Stimulated activated CD8-positive, alpha-beta memory T cell treated with anti-CD3 and anti-CD28 coated beads, Interleukin-4, amount 100 ng/mL, for 48 hours (primary cell): ENCODE measurements at regions not wholly inside any gene's neighbourhood (a gene's known extent, or its start where the extent isn't known, plus 50 kb on each side); places are given as distances from the start of the nearest gene placed in this dataset.
"Not testable (repeated sequence)": the region's sequence is repeated elsewhere in the genome, so short reads cannot be mapped to it uniquely, and the experiment has no call there.

Source experiments
- DNase-seq: peaks from one replicate; pipeline ENCODE4 v3.0.0-alpha.2; 2020

DNA sequence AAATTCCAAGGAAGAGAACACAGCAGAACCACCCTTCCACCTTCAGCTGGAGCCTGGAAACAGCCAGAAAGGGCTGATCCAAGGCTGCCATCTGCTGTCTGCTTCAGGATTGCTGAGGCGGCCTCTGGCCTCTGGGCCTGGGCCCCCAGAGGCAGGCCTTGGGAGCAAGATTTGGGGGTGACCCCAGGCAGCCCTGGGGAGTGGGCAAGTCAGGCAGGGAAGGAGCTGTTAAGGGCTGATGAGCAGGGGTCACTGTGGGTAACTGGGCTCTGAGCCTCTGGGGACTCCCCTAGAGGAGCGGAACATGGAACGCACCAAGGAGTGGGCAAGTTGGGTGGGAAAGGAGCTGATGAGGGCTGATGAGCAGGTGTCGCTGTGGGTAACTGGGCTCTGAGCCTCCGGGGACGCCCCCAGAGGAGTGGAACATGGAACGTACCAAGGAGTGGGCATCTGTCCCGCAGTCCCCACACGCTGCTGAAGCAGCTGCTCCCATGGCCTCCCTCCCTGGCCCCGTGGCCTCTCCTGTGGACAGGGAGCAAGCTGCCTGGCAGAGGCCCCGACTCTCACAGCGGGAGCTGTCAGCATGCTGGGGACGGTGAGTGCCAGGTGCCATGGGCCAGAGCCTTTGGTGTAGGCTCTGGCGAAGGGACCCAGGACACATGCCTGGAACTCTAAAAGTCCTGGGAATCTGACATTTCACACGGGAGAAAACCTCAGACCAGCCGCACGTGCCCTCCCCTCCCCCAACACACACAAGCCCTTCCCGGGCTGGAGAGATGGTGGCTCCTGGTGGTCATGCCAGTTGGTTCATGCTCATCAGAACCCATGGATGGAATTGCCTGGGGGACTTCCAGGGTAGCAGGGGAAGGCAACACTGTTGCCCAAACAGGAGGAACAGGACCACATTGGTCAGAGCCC lies 148.8 kb downstream of the NPIPB11 start:
- not testable (repeated sequence) for DNase-seq

DNA sequence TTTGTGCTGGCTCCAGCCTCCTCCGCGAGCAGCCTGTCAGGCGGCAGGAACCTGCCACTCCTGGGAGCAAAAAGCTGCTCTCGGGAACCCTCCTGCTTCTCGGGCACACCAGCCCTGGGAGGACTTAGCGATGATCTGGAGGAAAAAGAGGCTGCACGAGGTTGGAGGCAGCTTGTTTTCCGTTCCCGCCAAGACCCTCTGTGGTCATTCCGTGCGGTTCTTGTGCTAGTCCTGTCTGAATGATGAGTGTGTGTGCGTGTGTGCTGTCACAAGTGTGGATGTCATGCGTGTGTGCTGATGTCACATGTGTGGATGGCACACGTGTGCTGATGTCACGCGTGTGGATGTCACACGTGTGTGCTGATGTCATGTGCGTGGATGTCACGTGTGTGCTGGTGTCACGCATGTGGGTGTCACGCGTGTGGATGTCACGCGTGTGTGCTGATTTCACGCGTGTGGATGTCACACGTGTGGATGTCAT lies 150.0 kb downstream of the NPIPB11 start:
- DNase-seq = no peak

DNA sequence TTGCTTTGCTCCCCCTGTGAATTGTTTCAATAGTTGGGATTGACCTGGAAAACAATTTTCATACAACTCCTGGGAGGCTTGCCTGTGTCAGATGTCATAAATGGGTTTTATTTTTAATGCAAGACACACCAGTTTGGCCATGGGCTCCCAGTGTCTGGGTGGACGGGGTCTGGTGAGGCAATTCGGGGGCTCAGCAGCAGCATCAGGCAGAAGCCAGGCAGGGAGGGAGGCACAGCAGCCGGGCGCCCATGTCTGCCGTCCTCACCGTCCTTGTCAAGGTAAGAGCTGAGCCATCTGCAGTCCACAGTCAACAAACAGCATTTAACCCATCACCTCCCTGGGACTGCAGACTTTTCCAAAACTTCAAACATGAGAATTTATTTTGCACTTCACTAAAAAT lies 150.6 kb downstream of the NPIPB11 start:
- DNase-seq = not testable (repeated sequence)

DNA sequence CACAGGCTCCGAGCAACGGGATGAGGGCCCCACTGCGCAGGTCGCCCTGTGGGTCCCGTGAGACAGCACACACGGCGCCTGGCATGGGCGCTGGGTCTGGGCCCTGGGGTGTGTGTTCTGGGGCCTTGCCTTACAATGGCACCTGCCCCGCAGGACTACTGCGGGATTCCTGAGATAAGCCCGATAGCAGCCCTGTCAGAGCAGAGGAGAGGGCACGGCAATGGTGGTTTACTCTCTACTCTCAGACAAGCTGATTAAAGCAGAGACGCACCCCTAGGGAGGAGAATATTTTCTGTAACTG lies 151.1 kb downstream of the NPIPB11 start:
- DNase-seq = not testable (repeated sequence)

DNA sequence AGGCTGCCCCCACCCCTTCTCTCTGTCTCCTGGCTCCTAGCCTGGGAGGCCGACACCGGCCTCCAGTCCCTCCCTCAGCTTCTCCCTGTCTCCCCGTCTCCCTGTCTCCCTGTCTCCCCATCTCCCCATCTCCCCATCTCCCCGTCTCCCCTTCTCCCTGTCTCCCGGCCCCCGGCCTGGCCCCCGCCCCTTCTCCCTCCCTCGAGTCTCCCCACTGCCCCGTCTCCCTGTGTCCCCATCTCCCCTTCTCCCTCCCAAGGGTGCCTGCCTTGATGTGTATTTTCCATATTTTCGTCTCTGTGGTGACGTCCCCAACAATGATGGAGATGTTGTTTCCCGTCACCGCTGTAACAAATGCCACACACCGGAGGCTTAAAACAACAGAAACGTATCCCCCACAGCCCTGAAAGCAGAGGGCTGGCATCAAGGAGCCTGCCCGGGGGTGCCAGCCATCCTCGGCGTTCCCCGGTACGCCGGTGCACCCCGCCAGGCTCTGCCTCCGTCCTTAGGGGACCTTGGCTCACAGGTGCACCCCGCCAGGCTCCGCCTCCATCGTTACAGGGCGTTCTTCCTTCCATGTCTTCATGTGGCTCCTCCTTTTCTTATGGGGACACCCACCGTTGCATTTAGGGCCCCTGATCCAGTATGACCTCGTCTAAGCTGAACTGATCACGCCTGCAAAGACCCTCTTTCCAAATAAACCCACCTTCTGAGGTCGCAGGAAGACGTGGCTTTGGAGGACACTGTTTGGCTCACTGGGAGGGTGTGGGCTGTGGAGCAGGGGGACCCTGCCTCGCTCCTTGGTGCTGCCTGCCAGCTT lies 151.6 kb downstream of the NPIPB11 start:
- no peak for DNase-seq

DNA sequence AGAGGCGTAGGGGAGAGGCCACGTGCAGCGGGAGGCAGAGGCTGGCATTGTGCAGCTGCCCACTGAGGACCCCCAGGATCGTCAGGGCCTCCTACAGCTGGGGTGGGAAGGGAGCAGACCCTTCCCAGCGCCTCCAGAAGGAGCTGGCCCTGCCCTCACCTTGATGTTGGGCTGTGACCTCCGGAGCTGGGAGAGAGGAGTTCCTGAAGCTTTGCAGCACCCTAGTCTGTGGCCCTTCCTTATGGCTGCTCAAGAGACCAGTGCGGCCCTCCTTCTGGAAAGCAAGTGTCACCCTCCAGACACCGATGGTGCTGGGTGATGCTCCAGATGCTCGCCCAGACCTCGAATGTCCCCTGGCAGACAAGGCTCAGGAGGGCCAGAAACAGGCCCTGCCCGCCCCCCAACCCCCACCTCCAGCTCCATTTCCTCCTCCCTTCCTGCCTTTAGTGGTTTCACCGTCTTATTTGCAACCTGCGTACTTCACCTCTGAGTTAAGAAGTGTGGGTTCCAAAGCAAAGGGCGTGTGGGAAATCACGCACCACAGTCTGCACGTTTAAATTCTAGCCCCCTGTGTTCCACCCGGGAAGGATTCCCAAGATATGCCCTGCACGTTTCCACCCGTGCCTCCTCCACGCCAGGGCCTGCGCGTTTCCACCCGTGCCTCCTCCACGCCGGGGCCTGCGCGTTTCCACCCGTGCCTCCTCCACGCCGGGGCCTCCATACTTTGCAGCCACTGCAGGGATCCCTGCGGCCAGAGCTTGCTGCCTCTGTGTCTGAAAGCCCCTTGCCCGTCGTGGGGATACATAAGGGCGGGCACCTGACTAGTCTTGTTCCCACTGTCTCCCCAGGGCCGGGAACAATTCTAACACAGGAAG lies 152.6 kb downstream of the NPIPB11 start:
- DNase-seq = not testable (repeated sequence)

DNA sequence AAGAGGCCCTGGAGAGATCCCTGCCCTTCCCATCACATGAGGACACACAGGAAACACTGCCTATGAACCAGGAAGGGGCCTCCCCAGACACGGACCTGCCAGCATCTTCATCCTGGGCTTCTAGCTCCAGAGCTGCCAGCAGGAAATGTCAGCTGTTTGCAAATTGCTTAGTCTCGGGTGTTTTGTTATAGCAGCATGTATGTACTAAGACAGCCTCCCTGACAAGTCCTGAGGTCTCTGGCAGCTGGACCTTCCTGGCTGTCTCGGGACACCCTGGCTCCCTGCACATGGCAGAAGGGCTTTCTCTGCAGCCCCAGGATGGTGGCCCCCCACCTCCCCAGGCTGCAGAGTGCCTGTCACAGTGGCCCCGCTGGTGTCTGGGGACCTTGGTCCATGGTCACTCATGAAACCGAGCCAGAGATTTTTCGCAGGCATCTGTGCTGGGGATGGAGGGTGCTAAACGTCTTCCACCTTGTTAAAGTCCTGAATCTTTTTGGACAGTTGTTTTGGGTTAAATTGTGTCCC lies 153.4 kb downstream of the NPIPB11 start:
- not testable (repeated sequence) for DNase-seq

DNA sequence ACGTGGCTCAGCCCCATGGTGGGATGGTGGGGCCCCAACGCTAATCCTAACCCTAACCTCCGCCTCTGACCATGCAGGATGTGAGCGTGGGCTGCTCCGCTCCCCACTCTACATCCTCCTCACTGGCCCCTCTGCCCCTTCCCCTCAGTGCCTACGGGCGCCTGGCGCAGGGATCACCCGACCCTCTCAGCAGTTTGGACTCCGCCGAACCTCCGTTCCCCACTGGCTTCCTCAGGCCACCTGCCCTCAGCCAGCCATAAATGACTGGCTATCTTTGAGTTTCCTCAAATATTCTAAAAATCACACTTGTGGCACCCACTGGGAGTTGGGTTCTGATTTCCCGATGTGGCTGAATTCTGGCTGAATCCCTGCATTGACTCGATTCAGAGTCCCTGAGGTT lies 154.2 kb downstream of the NPIPB11 start:
- DNase-seq = not testable (repeated sequence)

DNA sequence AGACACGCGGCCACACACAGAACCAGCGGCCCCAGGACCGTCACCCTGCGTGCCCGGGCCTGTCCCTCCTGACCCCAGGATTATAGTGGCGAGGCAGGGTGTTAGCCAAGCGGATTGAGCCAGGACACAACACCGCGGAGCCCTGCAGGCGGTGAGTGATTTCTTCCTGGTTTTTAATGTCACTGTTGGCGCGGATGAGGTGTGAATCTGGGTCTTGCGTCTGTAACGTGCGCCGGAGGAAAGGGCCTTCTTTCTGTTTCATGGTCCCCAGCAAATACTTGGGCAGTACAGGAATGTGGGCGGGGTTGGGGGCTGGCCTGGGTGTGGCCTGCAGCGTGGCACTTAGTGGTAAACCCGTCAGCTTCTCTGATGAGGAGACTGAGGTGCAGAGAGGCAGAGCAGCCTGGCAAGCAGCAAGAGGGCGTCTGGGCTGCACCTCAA lies 154.9 kb downstream of the NPIPB11 start:
- not testable (repeated sequence) for DNase-seq

DNA sequence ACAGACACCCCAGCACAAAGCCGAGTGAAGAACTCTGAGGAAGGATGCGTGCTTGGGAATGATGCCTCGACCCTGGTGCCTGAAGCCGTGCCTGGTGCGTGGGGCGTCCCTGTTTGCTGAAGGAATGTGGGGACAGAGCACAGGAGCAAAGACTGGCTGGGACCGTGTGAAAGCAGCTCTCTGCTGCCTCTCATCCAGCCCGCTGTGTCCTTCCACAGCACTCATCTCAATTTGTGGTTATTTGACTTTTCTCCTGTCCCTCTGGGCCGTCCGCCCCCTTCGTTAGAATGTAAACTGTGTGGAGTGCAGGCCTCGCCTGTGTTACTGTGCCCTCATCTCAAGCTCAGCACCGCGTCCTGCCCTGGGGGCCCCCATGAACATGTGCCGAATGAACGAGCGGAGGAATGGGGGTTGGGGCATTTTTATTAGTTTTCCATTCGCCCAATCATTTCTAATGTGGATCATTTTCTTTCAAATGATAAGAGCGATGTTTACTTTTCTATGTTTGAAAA lies 155.5 kb downstream of the NPIPB11 start:
- not testable (repeated sequence) for DNase-seq

DNA sequence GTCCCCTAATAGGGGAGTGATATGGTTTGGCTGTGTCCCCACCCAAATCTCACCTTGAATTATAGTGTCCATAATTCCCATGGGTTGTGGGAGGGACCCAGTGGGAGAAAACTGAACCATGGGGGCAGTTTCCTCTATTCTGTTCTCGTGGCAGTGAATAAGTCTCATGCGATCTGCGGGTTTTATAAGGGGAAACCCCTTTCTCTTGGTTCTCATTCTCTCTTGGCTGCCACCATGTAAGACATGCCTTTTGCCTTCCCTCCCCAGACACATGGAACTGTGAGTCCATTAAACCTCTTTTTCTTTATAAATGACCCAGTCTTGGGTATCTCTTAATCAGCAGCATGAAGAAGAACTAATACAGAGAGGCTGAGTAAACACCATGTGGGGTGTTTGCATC lies 156.0 kb downstream of the NPIPB11 start:
- not testable (repeated sequence) for DNase-seq

DNA sequence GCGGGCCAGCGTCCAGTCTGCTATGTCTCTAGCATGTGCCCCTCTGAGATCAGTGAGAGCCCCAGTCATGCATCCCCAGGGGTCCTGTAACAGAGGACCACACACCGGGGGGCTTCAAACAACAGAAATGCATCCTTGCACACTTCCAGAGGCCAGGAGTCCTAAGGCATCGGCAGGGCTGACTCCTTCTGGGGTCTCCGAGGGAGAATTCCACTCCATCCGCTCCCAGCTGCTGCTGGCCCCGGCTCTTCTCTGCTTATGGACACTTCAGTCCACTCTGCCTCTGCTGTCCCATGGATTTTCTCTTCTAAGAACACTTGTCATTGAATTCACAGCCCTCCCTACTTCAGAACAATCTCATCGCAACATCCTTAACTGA lies 157.6 kb downstream of the NPIPB11 start:
- not testable (repeated sequence) for DNase-seq

DNA sequence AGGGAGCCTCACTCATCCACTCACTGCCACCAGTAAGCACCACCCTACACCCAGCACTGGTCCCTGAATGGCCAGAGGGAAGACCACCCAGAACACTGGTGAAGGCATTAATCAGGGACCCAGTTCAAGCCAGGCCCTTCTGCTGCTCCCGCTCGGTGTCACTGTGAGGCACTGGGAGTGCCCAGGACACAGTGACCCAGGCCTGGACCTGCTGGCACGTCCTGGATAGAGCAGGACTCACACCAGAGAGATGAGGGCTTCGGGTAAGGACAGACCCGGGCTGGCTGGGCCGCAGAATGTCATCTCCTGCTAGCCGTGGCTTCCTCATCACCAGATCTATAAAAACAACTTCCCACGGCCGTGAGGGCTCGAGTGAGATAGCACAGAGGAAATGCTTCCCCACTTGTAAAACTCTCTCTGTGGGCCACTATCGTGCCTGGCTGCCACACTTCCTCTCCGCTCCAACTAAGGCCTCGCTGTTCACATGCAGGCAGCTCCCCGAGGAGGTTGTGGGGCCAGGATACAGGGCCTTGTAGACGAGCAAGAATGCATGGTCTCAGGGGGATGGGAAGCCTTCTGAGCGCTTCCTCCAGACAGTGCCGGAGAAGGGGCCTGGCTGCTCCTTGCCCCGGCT lies 158.1 kb downstream of the NPIPB11 start:
- DNase-seq = not testable (repeated sequence)

DNA sequence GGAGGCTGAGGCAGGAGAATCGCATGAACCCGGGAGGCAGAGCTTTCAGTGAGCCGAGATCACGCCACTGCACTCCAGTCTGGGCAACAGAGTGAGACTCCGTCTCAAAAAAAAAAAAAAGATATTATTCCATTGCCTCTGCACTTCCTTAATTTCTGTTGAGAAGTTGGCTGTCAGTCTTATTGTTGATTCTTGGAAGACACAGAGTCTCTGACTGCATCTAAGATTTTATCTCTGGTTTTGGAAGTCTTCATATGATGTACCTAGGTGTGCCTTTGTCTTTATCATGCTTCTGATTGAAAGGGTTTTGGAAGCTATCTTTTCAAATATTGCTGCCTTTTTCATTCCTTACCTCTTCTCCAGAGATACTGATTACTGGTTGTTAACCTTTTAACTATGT lies 160.4 kb downstream of the NPIPB11 start:
- DNase-seq = not testable (repeated sequence)

DNA sequence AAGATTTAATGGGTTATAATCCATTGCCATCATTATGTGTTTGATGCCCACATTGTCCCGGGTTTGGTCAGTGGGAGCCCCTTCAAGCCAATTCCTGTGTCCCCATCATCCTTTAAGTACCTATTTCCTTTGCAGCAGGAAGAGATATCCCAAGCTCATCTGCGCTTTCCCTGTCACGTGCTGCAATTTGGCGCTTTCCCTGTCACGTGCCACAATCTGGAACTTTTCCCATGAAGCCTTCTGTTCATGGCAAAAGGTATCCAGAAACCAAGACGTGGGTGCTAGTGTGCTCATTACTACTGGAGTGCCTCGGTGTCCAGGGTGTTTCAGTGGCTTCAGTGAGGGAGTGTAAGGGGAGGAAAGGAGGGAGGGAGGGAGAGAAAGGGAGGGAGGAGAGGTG lies 168.5 kb downstream of the NPIPB11 start:
- DNase-seq = no peak

DNA sequence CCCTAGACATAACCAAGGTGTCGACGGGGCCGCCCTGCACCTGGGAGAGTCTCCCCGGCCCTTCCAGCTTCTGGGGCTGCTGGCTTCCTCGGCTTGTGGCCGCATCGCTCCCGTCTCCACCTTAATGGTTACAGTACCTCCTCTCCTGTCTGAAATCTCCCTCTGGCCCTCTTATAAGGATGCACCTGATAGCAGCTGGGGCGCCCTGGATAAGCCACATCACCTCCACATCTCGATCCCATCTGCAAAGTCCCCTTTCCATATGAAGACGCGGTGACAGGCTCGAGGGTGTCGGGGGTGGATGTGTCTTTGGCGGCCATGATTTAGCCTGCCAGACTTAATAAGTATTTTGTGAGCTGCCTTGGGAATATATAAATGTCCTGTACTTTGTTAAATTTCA lies 169.0 kb downstream of the NPIPB11 start:
- not testable (repeated sequence) for DNase-seq

DNA sequence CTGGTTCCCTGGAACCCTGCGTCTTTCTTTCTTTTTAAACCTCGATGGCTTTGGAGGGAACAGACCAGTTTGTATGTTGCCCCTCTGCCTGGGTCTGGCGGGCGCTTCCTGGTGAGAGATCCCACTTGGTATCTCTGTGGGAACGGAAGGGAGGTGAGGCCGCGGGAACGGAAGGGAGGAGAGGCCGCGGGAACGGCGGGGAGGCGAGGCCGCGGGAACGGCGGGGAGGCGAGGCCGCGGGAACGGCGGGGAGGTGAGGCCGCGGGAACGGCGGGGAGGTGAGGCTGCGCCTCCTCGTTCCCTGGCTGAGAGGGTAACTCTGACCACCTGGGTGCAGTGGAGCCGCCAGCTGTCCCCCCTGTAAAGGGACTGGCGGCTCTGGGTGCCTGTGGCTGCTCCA lies 169.5 kb downstream of the NPIPB11 start:
- DNase-seq = not testable (repeated sequence)

DNA sequence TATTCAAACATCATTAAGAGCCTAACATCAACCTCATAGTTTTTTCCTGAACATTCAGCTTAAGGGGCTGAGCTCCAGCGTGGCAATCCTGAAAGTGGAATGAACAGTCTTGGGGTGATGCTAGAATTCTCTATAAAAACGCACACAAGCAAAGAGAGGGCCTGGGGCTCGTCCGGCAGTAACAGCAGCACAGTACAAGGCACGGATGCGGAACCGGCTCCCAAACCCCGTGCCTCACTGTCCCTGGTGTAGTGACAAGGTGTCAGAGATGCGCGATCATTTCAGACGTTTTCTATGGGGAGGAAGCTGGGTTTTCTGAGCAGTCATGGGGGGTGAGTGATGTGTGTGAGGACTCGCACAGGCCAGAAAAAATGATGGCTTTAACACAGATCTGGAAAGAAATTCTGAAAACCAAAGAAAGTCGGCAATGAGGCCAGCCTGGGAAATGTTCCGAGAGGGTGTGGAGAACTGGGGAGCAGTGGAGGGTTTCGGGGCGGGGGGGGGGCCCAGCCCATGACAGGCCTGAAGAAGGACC lies 170.6 kb downstream of the NPIPB11 start:
- DNase-seq = not testable (repeated sequence)

DNA sequence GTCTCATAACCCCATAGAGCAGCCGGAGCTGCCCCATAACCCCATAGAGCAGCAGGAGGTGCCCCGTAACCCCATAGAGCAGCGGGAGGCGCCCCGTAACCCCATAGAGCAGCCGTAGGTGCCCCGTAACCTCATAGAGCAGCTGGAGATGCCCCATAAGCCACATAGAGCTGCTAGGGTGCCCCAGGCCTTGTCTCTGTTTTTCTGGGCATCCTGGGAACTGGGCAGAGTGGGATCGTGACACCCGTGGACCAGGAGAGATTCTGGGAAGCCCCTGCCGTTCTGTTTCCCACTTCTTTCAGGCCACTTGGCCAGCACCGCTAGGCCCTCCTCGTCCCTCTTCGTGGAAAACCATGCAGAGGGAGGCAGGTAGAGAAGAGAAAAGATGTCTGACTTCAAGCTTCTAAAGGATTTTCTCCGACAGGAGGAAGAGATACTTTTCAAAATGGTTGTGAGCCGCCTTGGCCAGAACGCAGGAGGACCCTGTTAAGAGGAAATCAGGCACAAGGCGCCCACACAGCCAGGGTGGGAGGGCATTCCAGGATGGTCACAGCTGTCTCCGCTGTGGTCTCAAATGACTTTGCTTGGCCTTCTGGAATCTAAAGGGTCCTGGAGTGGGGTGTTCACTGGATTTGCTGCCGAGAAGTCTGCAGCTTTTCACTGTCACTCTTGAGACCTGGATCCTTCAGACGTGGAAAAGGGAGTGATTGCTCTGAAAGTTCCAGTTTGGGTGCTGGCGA lies 171.8 kb downstream of the NPIPB11 start:
- DNase-seq = not testable (repeated sequence)

DNA sequence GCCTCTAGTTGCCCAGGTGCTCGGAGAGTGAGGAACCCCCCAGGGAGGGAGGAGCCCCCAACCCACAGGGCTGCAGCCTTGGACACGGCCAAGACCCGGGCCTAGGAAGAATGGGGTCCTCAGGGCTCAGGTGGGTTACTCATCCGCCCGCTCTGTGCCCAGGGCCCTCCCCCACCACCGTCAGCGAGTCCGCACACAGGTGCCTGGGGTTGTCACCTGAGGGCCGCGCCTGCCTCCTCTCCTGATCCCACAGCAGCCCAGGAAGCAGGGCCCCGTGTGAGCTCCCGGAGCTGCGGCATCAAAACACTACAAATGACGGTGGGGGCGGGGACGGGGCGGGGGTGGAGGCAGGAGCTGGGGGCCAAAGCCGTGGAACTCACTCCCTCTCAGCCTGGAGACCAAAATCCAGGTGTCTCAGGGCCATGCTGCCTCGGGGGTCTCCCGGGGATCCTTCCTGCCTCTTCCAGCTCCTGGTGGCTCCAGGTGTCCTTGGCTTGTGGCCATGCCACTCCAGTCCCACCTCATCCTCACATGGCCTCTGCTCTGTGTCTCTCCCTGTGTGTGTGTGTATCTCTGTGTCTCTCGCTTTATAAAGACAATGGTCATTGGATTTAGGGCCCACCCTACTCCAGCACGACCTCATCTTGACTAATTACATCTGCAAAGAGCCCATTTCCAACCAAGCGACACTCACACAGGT lies 172.7 kb downstream of the NPIPB11 start:
- DNase-seq = not testable (repeated sequence)
